K562 (cell line): ENCODE measurements at regions not wholly inside any gene's neighbourhood (a gene's known extent, or its start where the extent isn't known, plus 50 kb on each side); places are given as distances from the start of the nearest gene placed in this dataset.

Experiments used
- ATAC-seq: fragments of 200-7000 bp; cut with Tn5 transposase; 3 replicates; pipeline ENCODE4 v1.9.1; 2020; ENCODE audit warnings: moderate library complexity
- BruUV-seq: library from RNA; stranded (reverse); fragments of 400-500 nt; replicated peaks from 2 replicates; lab custom pipeline; 2021; lab: Mats Ljungman, UMichigan
- CTCF ChIA-PET: fragments of 300-600 bp; formaldehyde crosslinking; extraction: SDS; loops from one replicate; lab custom pipeline; 2021; ENCODE audit warnings: low intra/inter-chr PET ratio; lab: Yijun Ruan, JAX
- POLR2A ChIA-PET: fragments of 300-600, 350-650 bp; sonication (Branson Sonifier 250); formaldehyde crosslinking; extraction: SDS; loops from one replicate; lab custom pipeline; 2021; ENCODE audit warnings: antibody characterized with exemption, inconsistent platforms; lab: Yijun Ruan, JAX
- DNase-seq, 4 experiments: peaks; one replicate each; pipeline versions ENCODE4 v3.0.0 to v3.0.0-alpha.2; 2011 to 2018; ENCODE audit warnings: low spot score in 3 of 4, mixed read lengths in 3 of 4; ENCODE audit errors: extremely low read depth in 1 of 4
- FAIRE-seq: peaks from 2 replicates; lab custom pipeline; 2011; peaks lifted over from hg19 to GRCh38; lab: Jason Lieb, UNC
- H2AFZ ChIP-seq: 2 replicates; pipeline ENCODE4 v1.6.0; 2011; ENCODE audit warnings: low read depth, low read length, control low read depth, inconsistent platforms
- H3K27ac ChIP-seq: fragments of 200-600 bp; 3 replicates; pipeline ENCODE4 v1.8.0; 2011; ENCODE audit warnings: low read depth, mild to moderate bottlenecking, control low read depth, inconsistent platforms, low read length, moderate library complexity, mixed read lengths; ENCODE audit errors: extremely low read depth
- H3K27me3 ChIP-seq, 2 experiments: fragments of 300-600 bp in 1 of 2; 2 replicates in 1 of 2; 3 replicates in 1 of 2; pipeline versions ENCODE4 v1.6.0 to v1.8.0; 2011; ENCODE audit warnings: inconsistent platforms in 2 of 2, low read length in 2 of 2, mild to moderate bottlenecking in 1 of 2, mixed read lengths in 1 of 2, moderate library complexity in 1 of 2; ENCODE audit not compliant: control insufficient read depth in 2 of 2, insufficient read depth in 2 of 2
- H3K36me3 ChIP-seq: fragments of 300-600 bp; 3 replicates; pipeline ENCODE4 v1.8.0; 2011; ENCODE audit warnings: mild to moderate bottlenecking, low read length, inconsistent platforms; ENCODE audit not compliant: control insufficient read depth, insufficient read depth
- H3K4me1 ChIP-seq, 2 experiments: fragments of 200-600 bp in 1 of 2; replicated peaks in 1 of 2; 2 replicates in 1 of 2; 3 replicates in 1 of 2; pipeline versions ENCODE4 v1.5.1 to v1.8.0; 2011; ENCODE audit warnings: inconsistent platforms in 2 of 2, low read length in 2 of 2, mild to moderate bottlenecking in 1 of 2, mixed read lengths in 1 of 2, moderate library complexity in 1 of 2; ENCODE audit not compliant: control insufficient read depth in 2 of 2, insufficient read depth in 2 of 2
- H3K4me2 ChIP-seq: 2 replicates; pipeline ENCODE4 v1.6.1; 2011; ENCODE audit warnings: low read length, control low read depth, inconsistent platforms, mixed read lengths; ENCODE audit not compliant: insufficient read depth
- H3K4me3 ChIP-seq: fragments of 200-600 bp; sonication (generic), shearing (Covaris generic); 2 replicates; pipeline ENCODE4 v1.5.1; 2016; ENCODE audit warnings: control low read depth, inconsistent platforms
- H3K79me2 ChIP-seq: fragments of 200-600 bp; 3 replicates; pipeline ENCODE4 v1.8.0; 2011; ENCODE audit warnings: low read length, inconsistent platforms; ENCODE audit not compliant: control insufficient read depth, insufficient read depth
- H3K9ac ChIP-seq, 2 experiments: 2 replicates each; pipeline versions ENCODE4 v1.6.0 to v1.6.1; 2011; ENCODE audit warnings: low read depth in 2 of 2, low read length in 2 of 2, control low read depth in 1 of 2, inconsistent platforms in 1 of 2, mild to moderate bottlenecking in 1 of 2, mixed read lengths in 1 of 2; ENCODE audit not compliant: insufficient read depth in 1 of 2
- H3K9me1 ChIP-seq: one replicate; pipeline ENCODE4 v1.6.0; 2011; ENCODE audit warnings: inconsistent platforms, mild to moderate bottlenecking, low read length, moderate library complexity; ENCODE audit not compliant: control insufficient read depth, insufficient read depth
- H3K9me3 ChIP-seq: replicated peaks from 2 replicates; pipeline ENCODE4 v1.5.1; 2011; ENCODE audit warnings: low read depth, low read length, inconsistent platforms; ENCODE audit not compliant: control insufficient read depth, insufficient read depth
- H4K20me1 ChIP-seq: replicated peaks from 2 replicates; pipeline ENCODE4 v1.6.1; 2011; ENCODE audit warnings: low read length, inconsistent platforms, mixed read lengths; ENCODE audit not compliant: control insufficient read depth, insufficient read depth
- GTF2F1 ChIP-seq: IDR thresholded peaks from 2 replicates; pipeline ENCODE4 v1.6.1; 2011; ENCODE audit warnings: low read depth, low read length, improper control_type of control experiment
- HDAC6 ChIP-seq: IDR thresholded peaks from 2 replicates; pipeline ENCODE4 v1.6.1; 2012; ENCODE audit warnings: low read depth, mild to moderate bottlenecking, control low read depth, inconsistent platforms, low read length, moderate library complexity
- MYNN ChIP-seq, 2 experiments: sonication (generic); formaldehyde crosslinking in 1 of 2; IDR thresholded peaks; 2 replicates each; pipeline versions ENCODE4 v1.5.0 to v1.6.1; 2016 to 2020; ENCODE audit warnings: antibody characterized with exemption in 1 of 2, missing genetic modification reagents in 1 of 2
- NCOA6 ChIP-seq: fragments of 450-650 bp; IDR thresholded peaks from 2 replicates; pipeline ENCODE4 v1.6.1; 2017; ENCODE audit warnings: mild to moderate bottlenecking
- POLR2H ChIP-seq: IDR thresholded peaks from 2 replicates; pipeline ENCODE4 v1.6.1; 2016; ENCODE audit warnings: missing genetic modification characterization, low read depth, mild to moderate bottlenecking, control low read depth, missing compliant biosample characterization, moderate library complexity
- RFX5 ChIP-seq: IDR thresholded peaks from 2 replicates; pipeline ENCODE4 v1.6.1; 2011; ENCODE audit warnings: low read depth, mild to moderate bottlenecking, improper control_type of control experiment, low read length
- THRAP3 ChIP-seq: fragments of 450-650 bp; IDR thresholded peaks from 2 replicates; pipeline ENCODE4 v1.6.1; 2016; ENCODE audit warnings: mild to moderate bottlenecking, inconsistent platforms, borderline replicate concordance
- ZFP36 ChIP-seq: fragments of 150-350 bp; IDR thresholded peaks from 2 replicates; pipeline ENCODE4 v1.6.1; 2018; ENCODE audit warnings: low read length, low read depth; ENCODE audit not compliant: partially characterized antibody
- WGBS: fragments of 100-300 bp; shearing (Covaris generic); methylation state at CpG from one replicate; pipeline ENCODE4 v1.1.6; 2016; ENCODE audit warnings: low coverage, mixed read lengths; ENCODE audit not compliant: insufficient coverage; ENCODE audit errors: missing lambda C conversion rate; 5-methylcytosine and 5-hydroxymethylcytosine counted together
- in situ Hi-C: fragments of 300-500 bp; cut with MboI; formaldehyde crosslinking; loops from 4 replicates; pipeline ENCODE4 v1.15.0; 2018; ENCODE audit warnings: inconsistent platforms, mixed read lengths
- intact Hi-C: fragments of 100-400 bp; cut with micrococcal nuclease; formaldehyde crosslinking; loops from 2 replicates; pipeline ENCODE4 v1.14.2; 2022
- TF ChIP-seq, protein P1 (sequence below): sonication (generic); formaldehyde crosslinking; IDR thresholded peaks from 2 replicates; pipeline ENCODE4 v1.8.1; 2023; ENCODE audit warnings: mild to moderate bottlenecking, missing genetic modification reagents
- TF ChIP-seq, protein P2 (sequence below): sonication (generic); formaldehyde crosslinking; IDR thresholded peaks from 2 replicates; pipeline ENCODE4 v1.8.0; 2022; ENCODE audit warnings: mild to moderate bottlenecking, missing genetic modification reagents

DNA sequence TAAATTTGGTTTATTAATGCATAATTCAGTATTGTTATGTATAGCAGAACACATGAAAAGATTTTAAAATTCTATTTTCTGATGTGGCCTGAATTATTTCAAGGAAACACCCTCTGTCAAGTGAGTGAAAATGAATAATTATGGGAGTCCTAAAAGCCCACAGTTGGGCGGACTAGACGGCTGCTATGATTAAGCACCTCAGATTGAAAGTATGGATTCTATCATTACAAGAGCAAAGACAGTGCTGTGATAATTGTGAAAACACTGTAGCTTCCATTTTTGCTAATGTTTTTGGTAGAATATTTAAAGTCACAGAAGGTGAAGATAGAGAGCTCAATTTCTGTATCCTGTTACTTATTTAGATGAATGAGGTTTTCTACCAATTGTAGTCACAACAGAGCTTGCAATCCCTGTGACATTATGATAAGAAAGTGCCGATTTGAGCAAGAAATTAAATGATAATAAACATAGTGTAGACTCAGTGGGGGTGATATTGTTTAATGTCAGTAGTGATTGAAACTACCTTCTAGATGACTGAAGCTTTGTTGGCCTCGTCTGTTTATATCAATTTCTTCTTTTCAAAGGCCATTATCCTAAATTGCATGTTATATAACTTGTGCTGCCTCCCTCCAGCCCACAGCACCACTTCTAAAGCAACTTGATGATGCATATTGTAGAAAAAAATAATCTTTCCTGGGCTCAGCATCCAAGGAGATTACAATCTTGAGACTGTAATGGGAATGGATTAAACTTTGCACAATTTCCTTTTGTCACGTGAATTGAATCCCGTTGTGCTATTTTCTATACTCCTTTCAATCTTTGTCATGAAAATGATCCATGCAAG is 359.8 kb downstream of the BTG1 start:
- H3K27me3 ChIP-seq = no peaks in the 10 kb centered on the region

DNA sequence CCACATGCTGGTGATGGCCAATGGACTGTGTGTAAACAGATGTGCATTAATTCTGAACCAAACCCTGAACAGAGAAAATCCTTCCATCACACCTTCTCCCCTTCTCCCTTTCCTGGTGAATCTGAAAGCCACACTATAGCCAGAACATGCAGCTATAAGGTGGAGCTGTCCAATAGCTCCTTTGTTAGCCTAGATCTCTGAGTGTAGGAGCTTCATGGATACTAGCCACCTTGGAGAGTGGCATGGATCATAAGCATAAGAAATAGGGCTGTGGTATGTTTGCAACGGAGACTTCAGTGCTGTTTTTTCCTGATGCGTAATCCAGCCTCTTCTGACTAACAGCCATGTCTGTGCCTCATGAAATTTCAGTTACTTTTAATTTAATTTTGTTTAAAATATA is 364.5 kb downstream of the BTG1 start:
- peaks cover 5% of the 10 kb centered on the region; the same call in 2 of the 3 replicates for H3K79me2 ChIP-seq
- BruUV-seq = no TSS peak
- H2AFZ ChIP-seq = no peak overlapping the region
- no peak overlapping the region for H3K27ac ChIP-seq
- peaks cover 7% of the 10 kb centered on the region; the same call in 1 of the 2 replicates for H4K20me1 ChIP-seq
- H3K9ac ChIP-seq = no peak overlapping the region
- ATAC-seq (no peak), DNase-seq (no peak), FAIRE-seq (no peak)
- H3K9me1 ChIP-seq = no peaks in the 10 kb centered on the region
- intact Hi-C loops = no loop called here
- H3K4me2 ChIP-seq = no peak overlapping the region
- H3K36me3 ChIP-seq = no peaks in the 10 kb centered on the region; the same call in 2 of the 3 replicates
- POLR2A ChIA-PET = no interaction called here
- H3K9me3 ChIP-seq = no peaks in the 10 kb centered on the region
- 66% methylated on average over 2 of the region's 2 CpGs for WGBS
- H3K4me1 ChIP-seq = peaks cover 0 to 12% of the 10 kb centered on the region in 2 experiments; a peak in 3 of 5 replicates
- CTCF ChIA-PET = no interaction called here
- no peak overlapping the region for H3K4me3 ChIP-seq
- no peaks in the 10 kb centered on the region for H3K27me3 ChIP-seq
- in situ Hi-C loops = no loop called here
- TF ChIP-seq GTF2F1 (no peak), NCOA6 (no peak), RFX5 (no peak), POLR2H (tag) (no peak)
- TF ChIP-seq, protein P1, sequence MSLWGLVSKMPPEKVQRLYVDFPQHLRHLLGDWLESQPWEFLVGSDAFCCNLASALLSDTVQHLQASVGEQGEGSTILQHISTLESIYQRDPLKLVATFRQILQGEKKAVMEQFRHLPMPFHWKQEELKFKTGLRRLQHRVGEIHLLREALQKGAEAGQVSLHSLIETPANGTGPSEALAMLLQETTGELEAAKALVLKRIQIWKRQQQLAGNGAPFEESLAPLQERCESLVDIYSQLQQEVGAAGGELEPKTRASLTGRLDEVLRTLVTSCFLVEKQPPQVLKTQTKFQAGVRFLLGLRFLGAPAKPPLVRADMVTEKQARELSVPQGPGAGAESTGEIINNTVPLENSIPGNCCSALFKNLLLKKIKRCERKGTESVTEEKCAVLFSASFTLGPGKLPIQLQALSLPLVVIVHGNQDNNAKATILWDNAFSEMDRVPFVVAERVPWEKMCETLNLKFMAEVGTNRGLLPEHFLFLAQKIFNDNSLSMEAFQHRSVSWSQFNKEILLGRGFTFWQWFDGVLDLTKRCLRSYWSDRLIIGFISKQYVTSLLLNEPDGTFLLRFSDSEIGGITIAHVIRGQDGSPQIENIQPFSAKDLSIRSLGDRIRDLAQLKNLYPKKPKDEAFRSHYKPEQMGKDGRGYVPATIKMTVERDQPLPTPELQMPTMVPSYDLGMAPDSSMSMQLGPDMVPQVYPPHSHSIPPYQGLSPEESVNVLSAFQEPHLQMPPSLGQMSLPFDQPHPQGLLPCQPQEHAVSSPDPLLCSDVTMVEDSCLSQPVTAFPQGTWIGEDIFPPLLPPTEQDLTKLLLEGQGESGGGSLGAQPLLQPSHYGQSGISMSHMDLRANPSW (CRISPR knock-in tag) = no peak
- TF ChIP-seq, protein P2, sequence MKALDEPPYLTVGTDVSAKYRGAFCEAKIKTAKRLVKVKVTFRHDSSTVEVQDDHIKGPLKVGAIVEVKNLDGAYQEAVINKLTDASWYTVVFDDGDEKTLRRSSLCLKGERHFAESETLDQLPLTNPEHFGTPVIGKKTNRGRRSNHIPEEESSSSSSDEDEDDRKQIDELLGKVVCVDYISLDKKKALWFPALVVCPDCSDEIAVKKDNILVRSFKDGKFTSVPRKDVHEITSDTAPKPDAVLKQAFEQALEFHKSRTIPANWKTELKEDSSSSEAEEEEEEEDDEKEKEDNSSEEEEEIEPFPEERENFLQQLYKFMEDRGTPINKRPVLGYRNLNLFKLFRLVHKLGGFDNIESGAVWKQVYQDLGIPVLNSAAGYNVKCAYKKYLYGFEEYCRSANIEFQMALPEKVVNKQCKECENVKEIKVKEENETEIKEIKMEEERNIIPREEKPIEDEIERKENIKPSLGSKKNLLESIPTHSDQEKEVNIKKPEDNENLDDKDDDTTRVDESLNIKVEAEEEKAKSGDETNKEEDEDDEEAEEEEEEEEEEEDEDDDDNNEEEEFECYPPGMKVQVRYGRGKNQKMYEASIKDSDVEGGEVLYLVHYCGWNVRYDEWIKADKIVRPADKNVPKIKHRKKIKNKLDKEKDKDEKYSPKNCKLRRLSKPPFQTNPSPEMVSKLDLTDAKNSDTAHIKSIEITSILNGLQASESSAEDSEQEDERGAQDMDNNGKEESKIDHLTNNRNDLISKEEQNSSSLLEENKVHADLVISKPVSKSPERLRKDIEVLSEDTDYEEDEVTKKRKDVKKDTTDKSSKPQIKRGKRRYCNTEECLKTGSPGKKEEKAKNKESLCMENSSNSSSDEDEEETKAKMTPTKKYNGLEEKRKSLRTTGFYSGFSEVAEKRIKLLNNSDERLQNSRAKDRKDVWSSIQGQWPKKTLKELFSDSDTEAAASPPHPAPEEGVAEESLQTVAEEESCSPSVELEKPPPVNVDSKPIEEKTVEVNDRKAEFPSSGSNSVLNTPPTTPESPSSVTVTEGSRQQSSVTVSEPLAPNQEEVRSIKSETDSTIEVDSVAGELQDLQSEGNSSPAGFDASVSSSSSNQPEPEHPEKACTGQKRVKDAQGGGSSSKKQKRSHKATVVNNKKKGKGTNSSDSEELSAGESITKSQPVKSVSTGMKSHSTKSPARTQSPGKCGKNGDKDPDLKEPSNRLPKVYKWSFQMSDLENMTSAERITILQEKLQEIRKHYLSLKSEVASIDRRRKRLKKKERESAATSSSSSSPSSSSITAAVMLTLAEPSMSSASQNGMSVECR (CRISPR knock-in tag) = no peak

More for the DNA sequence above, 359.8 kb downstream of the BTG1 start:
- H4K20me1 ChIP-seq = no peaks in the 10 kb centered on the region
- H3K79me2 ChIP-seq = no peaks in the 10 kb centered on the region
- ATAC-seq = no peak
- no TSS peak for BruUV-seq
- POLR2A ChIA-PET = no interaction called here
- H3K4me3 ChIP-seq = no peak overlapping the region
- in situ Hi-C loops (no loop called here), intact Hi-C loops (no loop called here)
- DNase-seq = no peak
- 58% methylated on average over 6 of the region's 6 CpGs for WGBS
- H3K27ac ChIP-seq = no peak overlapping the region
- no peak overlapping the region for H3K9ac ChIP-seq
- H3K9me3 ChIP-seq = no peaks in the 10 kb centered on the region
- no peak for TF ChIP-seq ZFP36
- TF ChIP-seq MYNN (IDR thresholded peaks at IDR 0.05) = no peak
- no peak for TF ChIP-seq MYNN (CRISPR knock-in tag; IDR thresholded peaks at IDR 0.05)
- TF ChIP-seq THRAP3 = no peak
- TF ChIP-seq HDAC6 = no peak
- H3K4me1 ChIP-seq = no peaks in the 10 kb centered on the region
- no peak overlapping the region for H3K4me2 ChIP-seq
- CTCF ChIA-PET = no interaction called here
- no peak overlapping the region for H2AFZ ChIP-seq
- FAIRE-seq = no peak
- H3K9me1 ChIP-seq = no peaks in the 10 kb centered on the region
- no peaks in the 10 kb centered on the region; the same call in 2 of the 3 replicates for H3K36me3 ChIP-seq
